Choroid plexus epithelial cell (primary cell): ENCODE measurements at regions not wholly inside any gene's neighbourhood (a gene's known extent, or its start where the extent isn't known, plus 50 kb on each side); places are given as distances from the start of the nearest gene placed in this dataset.

Experiments
- DNase-seq: peaks from one replicate; pipeline ENCODE4 v3.0.0-alpha.2; 2010; ENCODE audit warnings: low read depth
- H3K4me3 ChIP-seq: 2 replicates; pipeline ENCODE4 v1.5.1; 2011; ENCODE audit warnings: low read depth, mild to moderate bottlenecking, control low read depth, low read length, moderate library complexity
- TF ChIP-seq, protein P1 (sequence below): conservative IDR thresholded peaks from 2 replicates; pipeline ENCODE4 v1.5.1; 2011; ENCODE audit warnings: low read depth, mild to moderate bottlenecking, control low read depth, inconsistent platforms, low read length, moderate library complexity

DNA sequence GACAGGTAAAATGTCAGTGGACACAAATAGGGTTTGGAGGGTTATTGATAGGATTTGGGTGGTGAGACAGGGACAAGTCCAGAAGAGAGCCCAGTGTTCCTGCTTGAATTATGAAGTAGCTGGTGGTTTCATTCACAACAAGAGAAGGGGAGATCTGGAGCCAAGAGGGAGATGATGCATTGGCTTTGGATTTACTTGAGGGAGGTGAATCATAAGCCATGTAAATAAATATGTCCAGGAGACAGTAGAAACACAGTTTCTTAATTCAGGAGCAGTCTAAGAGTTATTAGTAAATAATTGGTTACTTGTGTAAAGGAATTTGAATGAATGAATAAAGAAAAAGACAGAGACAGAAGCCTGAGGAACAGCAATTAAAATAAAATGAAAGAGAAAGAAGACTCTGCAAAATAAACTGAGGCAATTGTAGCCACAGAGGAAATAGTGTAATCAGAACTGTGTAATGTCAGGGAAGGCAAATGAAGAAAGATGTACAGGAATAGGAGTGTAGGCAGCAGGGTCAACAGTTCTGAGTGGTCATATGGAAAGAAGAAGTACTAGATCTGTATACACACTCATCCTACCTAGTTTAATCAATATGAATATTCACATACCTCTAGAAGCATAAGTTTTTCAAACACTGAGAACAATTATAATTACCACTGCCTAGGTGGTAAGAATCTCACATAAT, 50.2 kb upstream of the CXCL8 start:
- peak; percentile 47 for DNase-seq
- H3K4me3 ChIP-seq, result no peak overlapping the region
- TF ChIP-seq, protein P1, sequence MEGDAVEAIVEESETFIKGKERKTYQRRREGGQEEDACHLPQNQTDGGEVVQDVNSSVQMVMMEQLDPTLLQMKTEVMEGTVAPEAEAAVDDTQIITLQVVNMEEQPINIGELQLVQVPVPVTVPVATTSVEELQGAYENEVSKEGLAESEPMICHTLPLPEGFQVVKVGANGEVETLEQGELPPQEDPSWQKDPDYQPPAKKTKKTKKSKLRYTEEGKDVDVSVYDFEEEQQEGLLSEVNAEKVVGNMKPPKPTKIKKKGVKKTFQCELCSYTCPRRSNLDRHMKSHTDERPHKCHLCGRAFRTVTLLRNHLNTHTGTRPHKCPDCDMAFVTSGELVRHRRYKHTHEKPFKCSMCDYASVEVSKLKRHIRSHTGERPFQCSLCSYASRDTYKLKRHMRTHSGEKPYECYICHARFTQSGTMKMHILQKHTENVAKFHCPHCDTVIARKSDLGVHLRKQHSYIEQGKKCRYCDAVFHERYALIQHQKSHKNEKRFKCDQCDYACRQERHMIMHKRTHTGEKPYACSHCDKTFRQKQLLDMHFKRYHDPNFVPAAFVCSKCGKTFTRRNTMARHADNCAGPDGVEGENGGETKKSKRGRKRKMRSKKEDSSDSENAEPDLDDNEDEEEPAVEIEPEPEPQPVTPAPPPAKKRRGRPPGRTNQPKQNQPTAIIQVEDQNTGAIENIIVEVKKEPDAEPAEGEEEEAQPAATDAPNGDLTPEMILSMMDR, result no peak
